ENCODE measurements at regions not wholly inside any gene's neighbourhood (a gene's known extent, or its start where the extent isn't known, plus 50 kb on each side); places are given as distances from the start of the nearest gene placed in this dataset.

DNA sequence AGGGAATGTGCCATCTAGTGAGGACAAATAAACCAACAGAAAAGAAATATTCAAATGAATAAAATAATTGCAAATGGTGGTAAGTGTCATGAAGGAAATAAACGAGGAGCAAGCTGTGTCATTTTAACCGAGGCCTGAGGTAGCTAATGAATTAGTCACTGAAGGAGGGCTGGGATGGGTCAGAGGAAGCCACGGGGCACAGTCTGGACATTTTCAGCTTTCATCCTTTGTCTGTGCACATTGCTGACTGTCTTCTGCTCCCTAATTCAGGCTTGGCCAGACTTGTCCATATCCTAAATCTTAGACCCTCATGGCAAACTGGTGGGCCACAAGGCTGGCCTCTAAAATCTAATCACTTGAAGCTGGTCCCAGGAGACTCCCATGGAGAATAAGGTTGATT lies 138.4 kb downstream of the RHOU start:
- no peak overlapping the region for H3K4me2 ChIP-seq (ENCODE audit: low read depth, low read length)
- H4K20me1 ChIP-seq (ENCODE audit: insufficient read depth, low read length), result no peaks in the 10 kb centered on the region
- H3K36me3 ChIP-seq (replicated peaks; ENCODE audit: insufficient read depth, low read length), result no peaks in the 10 kb centered on the region
- no peaks in the 10 kb centered on the region for H3K9me3 ChIP-seq (replicated peaks; ENCODE audit: insufficient read depth, low read length)
- no peak overlapping the region for H3K9ac ChIP-seq (ENCODE audit: low read length)
- H3F3A ChIP-seq (ENCODE audit: insufficient read depth, low read length), result no peaks in the 10 kb centered on the region
- no peak overlapping the region for H3K27ac ChIP-seq (ENCODE audit: low read length)
- H3K27me3 ChIP-seq (replicated peaks; ENCODE audit: insufficient read depth, low read length), result no peaks in the 10 kb centered on the region
- H2AFZ ChIP-seq (ENCODE audit: low read length), result no peak overlapping the region
- H3K4me3 ChIP-seq (ENCODE audit: low read length), result no peak overlapping the region
- TF ChIP-seq EZH2 (optimal IDR thresholded peaks at IDR 0.05; ENCODE audit: low read depth, low read length), result no peak
- TF ChIP-seq EZH2phosphoT487 (IDR thresholded peaks at IDR 0.05; ENCODE audit: low read length), result no peak
- TF ChIP-seq, protein P1, sequence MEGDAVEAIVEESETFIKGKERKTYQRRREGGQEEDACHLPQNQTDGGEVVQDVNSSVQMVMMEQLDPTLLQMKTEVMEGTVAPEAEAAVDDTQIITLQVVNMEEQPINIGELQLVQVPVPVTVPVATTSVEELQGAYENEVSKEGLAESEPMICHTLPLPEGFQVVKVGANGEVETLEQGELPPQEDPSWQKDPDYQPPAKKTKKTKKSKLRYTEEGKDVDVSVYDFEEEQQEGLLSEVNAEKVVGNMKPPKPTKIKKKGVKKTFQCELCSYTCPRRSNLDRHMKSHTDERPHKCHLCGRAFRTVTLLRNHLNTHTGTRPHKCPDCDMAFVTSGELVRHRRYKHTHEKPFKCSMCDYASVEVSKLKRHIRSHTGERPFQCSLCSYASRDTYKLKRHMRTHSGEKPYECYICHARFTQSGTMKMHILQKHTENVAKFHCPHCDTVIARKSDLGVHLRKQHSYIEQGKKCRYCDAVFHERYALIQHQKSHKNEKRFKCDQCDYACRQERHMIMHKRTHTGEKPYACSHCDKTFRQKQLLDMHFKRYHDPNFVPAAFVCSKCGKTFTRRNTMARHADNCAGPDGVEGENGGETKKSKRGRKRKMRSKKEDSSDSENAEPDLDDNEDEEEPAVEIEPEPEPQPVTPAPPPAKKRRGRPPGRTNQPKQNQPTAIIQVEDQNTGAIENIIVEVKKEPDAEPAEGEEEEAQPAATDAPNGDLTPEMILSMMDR (IDR thresholded peaks at IDR 0.05; ENCODE audit: low read length), result no peak
- no peak for DNase-seq
- no peaks in the 10 kb centered on the region for H3K4me1 ChIP-seq (ENCODE audit: low read length)
- no peaks in the 10 kb centered on the region for H3K9me2 ChIP-seq (replicated peaks; ENCODE audit: insufficient read depth, low read length)
- no peaks in the 10 kb centered on the region for H3K79me2 ChIP-seq (ENCODE audit: low read length)

DNA sequence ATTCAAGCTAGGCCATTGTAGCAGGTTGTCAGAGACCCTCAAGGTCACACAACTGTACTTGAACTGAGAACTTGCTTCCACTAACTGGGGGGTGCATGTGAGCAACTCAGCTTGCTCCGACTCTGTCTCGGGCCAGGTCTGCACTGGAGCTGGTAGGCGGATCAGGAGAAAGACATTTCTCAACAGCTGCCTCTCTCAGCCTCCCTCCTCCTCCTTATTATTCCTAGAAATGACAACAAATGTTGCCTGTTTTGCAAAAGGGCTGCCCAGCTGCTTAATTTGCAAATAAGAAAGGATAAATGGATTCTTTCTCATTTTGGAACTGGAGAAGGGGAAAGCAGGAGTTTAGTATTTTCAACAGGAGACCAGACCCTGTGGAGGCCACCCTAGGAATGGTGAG lies 140.5 kb downstream of the RHOU start:
- Histone ChIP-seq H3K36me3 (replicated peaks; ENCODE audit: insufficient read depth, low read length) (no peaks in the 10 kb centered on the region), H3K9ac (ENCODE audit: low read length) (no peak overlapping the region), H3K27me3 (replicated peaks; ENCODE audit: insufficient read depth, low read length) (no peaks in the 10 kb centered on the region), H3K4me3 (ENCODE audit: low read length) (no peak overlapping the region), H2AFZ (ENCODE audit: low read length) (no peak overlapping the region), H3F3A (ENCODE audit: insufficient read depth, low read length) (no peaks in the 10 kb centered on the region), H4K20me1 (ENCODE audit: insufficient read depth, low read length) (no peaks in the 10 kb centered on the region), H3K9me3 (replicated peaks; ENCODE audit: insufficient read depth, low read length) (no peaks in the 10 kb centered on the region), H3K4me1 (ENCODE audit: low read length) (no peaks in the 10 kb centered on the region), H3K9me2 (replicated peaks; ENCODE audit: insufficient read depth, low read length) (no peaks in the 10 kb centered on the region), H3K79me2 (ENCODE audit: low read length) (no peaks in the 10 kb centered on the region), H3K27ac (ENCODE audit: low read length) (no peak overlapping the region), H3K4me2 (ENCODE audit: low read depth, low read length) (no peak overlapping the region)
- TF ChIP-seq EZH2 (optimal IDR thresholded peaks at IDR 0.05; ENCODE audit: low read depth, low read length) (no peak), EZH2phosphoT487 (IDR thresholded peaks at IDR 0.05; ENCODE audit: low read length) (no peak)
- TF ChIP-seq, protein P1 (IDR thresholded peaks at IDR 0.05; ENCODE audit: low read length), result no peak
- no peak for DNase-seq

DNA sequence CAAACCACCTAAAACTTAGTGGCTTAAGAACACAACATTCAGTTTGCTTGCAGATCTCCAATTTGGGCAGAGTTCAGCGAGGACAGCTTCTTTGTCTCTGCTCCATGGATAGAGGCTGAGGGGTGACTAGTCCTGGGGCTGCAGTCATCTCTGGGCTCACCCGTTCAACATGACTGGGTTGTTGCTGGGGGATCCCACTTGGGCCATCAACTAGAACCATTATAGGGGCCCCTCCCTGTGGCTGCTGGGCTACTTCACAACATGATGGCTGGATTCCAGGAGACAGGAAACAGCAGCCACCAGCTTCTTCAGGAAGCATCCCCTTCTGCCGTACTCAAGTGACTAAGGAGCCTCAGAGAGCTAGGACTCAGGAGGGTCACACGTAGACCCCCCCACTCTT lies 140.9 kb downstream of the RHOU start:
- TF ChIP-seq EZH2 (optimal IDR thresholded peaks at IDR 0.05; ENCODE audit: low read depth, low read length), result no peak
- TF ChIP-seq, protein P1 (IDR thresholded peaks at IDR 0.05; ENCODE audit: low read length), result no peak
- TF ChIP-seq EZH2phosphoT487 (IDR thresholded peaks at IDR 0.05; ENCODE audit: low read length), result no peak
- no peaks in the 10 kb centered on the region for H4K20me1 ChIP-seq (ENCODE audit: insufficient read depth, low read length)
- H3K27ac ChIP-seq (ENCODE audit: low read length), result no peak overlapping the region
- no peak overlapping the region for H3K4me3 ChIP-seq (ENCODE audit: low read length)
- no peaks in the 10 kb centered on the region for H3K27me3 ChIP-seq (replicated peaks; ENCODE audit: insufficient read depth, low read length)
- H3K79me2 ChIP-seq (ENCODE audit: low read length), result no peaks in the 10 kb centered on the region
- H3K9me2 ChIP-seq (replicated peaks; ENCODE audit: insufficient read depth, low read length), result no peaks in the 10 kb centered on the region
- no peak overlapping the region for H3K9ac ChIP-seq (ENCODE audit: low read length)
- H3K4me1 ChIP-seq (ENCODE audit: low read length), result no peaks in the 10 kb centered on the region
- H3K36me3 ChIP-seq (replicated peaks; ENCODE audit: insufficient read depth, low read length), result no peaks in the 10 kb centered on the region
- no peak overlapping the region for H3K4me2 ChIP-seq (ENCODE audit: low read depth, low read length)
- no peaks in the 10 kb centered on the region for H3K9me3 ChIP-seq (replicated peaks; ENCODE audit: insufficient read depth, low read length)
- H2AFZ ChIP-seq (ENCODE audit: low read length), result no peak overlapping the region
- H3F3A ChIP-seq (ENCODE audit: insufficient read depth, low read length), result no peaks in the 10 kb centered on the region
- no peak for DNase-seq
